SK-N-SH (cell line): ENCODE measurements at regions not wholly inside any gene's neighbourhood (a gene's known extent, or its start where the extent isn't known, plus 50 kb on each side); places are given as distances from the start of the nearest gene placed in this dataset.

Source experiments
- CTCF ChIA-PET: fragments of 300-600, 350-600 bp; formaldehyde crosslinking; extraction: SDS; loops from one replicate; lab custom pipeline; 2021; lab: Yijun Ruan, JAX
- POLR2A ChIA-PET: fragments of 350-600 bp; sonication (Branson Sonifier 250); formaldehyde crosslinking; extraction: SDS; loops from one replicate; lab custom pipeline; 2020; ENCODE audit warnings: antibody characterized with exemption, inconsistent platforms; lab: Yijun Ruan, JAX
- DNase-seq: peaks from one replicate; pipeline ENCODE4 v3.0.0; 2012
- H2AFZ ChIP-seq: fragments of 200-600 bp; sonication (generic); 2 replicates; pipeline ENCODE4 v1.8.1; 2016; ENCODE audit warnings: antibody characterized with exemption, mild to moderate bottlenecking, low read depth
- H3F3A ChIP-seq: fragments of 200-600 bp; sonication (generic); replicated peaks from 2 replicates; pipeline ENCODE3; 2016; ENCODE audit warnings: antibody characterized with exemption, mild to moderate bottlenecking; ENCODE audit not compliant: insufficient read depth
- H3K27ac ChIP-seq, 2 experiments: fragments of 200-500 bp in 1 of 2; fragments of 200-600 bp in 1 of 2; sonication (Bioruptor generic) in 1 of 2; sonication (generic), shearing (Covaris generic) in 1 of 2; 2 replicates each; pipeline versions ENCODE4 v1.5.1 to v1.6.1; 2014 to 2016; ENCODE audit warnings: low read depth in 2 of 2, inconsistent platforms in 1 of 2, low read length in 1 of 2, mild to moderate bottlenecking in 1 of 2, mixed read lengths in 1 of 2
- H3K27me3 ChIP-seq: fragments of 200-600 bp; sonication (generic), shearing (Covaris generic); 2 replicates; pipeline ENCODE4 v1.6.1; 2016; ENCODE audit warnings: mixed run types; ENCODE audit not compliant: insufficient read depth
- H3K36me3 ChIP-seq, 2 experiments: fragments of 200-500 bp in 1 of 2; fragments of 200-600 bp in 1 of 2; sonication (Bioruptor generic) in 1 of 2; sonication (generic) in 1 of 2; replicated peaks in 1 of 2; 2 replicates each; pipeline versions ENCODE3 to v1.5.1; 2014 to 2016; ENCODE audit warnings: low read length in 1 of 2, mild to moderate bottlenecking in 1 of 2; ENCODE audit not compliant: insufficient read depth in 2 of 2, control insufficient read depth in 1 of 2
- H3K4me1 ChIP-seq, 2 experiments: fragments of 200-500 bp in 1 of 2; fragments of 200-600 bp in 1 of 2; sonication (Bioruptor generic) in 1 of 2; sonication (generic), shearing (Covaris generic) in 1 of 2; 2 replicates each; pipeline versions ENCODE4 v1.5.1 to v1.6.1; 2014 to 2016; ENCODE audit warnings: low read depth in 1 of 2, low read length in 1 of 2, mixed run types in 1 of 2; ENCODE audit not compliant: insufficient read depth in 2 of 2, control insufficient read depth in 1 of 2
- H3K4me2 ChIP-seq: fragments of 200-600 bp; sonication (generic), shearing (Covaris generic); 2 replicates; pipeline ENCODE4 v1.6.1; 2017; ENCODE audit warnings: mixed run types
- H3K4me3 ChIP-seq, 2 experiments: fragments of 200-500 bp in 1 of 2; fragments of 200-600 bp in 1 of 2; sonication (Bioruptor generic) in 1 of 2; sonication (generic), shearing (Covaris generic) in 1 of 2; 2 replicates each; pipeline versions ENCODE4 v1.5.1 to v1.8.1; 2014 to 2016; ENCODE audit warnings: low read depth in 2 of 2, inconsistent platforms in 1 of 2, low read length in 1 of 2, mild to moderate bottlenecking in 1 of 2, mixed read lengths in 1 of 2, moderate library complexity in 1 of 2
- H3K79me2 ChIP-seq: fragments of 200-600 bp; sonication (generic); 2 replicates; pipeline ENCODE4 v1.8.1; 2017; ENCODE audit warnings: mild to moderate bottlenecking; ENCODE audit not compliant: insufficient read depth
- H3K9ac ChIP-seq: fragments of 200-600 bp; sonication (generic); 2 replicates; pipeline ENCODE4 v1.6.1; 2017; ENCODE audit warnings: mixed run types
- H3K9me2 ChIP-seq: fragments of 200-600 bp; sonication (generic); 2 replicates; pipeline ENCODE4 v1.6.1; 2017; ENCODE audit warnings: mixed run types
- H3K9me3 ChIP-seq: fragments of 200-600 bp; sonication (generic); 2 replicates; pipeline ENCODE4 v1.6.1; 2017; ENCODE audit warnings: mixed run types, mild to moderate bottlenecking, moderate library complexity
- H4K20me1 ChIP-seq: fragments of 200-600 bp; sonication (generic); 2 replicates; pipeline ENCODE4 v1.6.1; 2017; ENCODE audit warnings: mild to moderate bottlenecking, mixed run types; ENCODE audit not compliant: insufficient read depth
- CHD2 ChIP-seq: fragments of 150-350 bp; IDR thresholded peaks from 2 replicates; pipeline ENCODE4 v1.6.1; 2018; ENCODE audit warnings: low read length; ENCODE audit not compliant: partially characterized antibody
- EZH2phosphoT487 ChIP-seq: fragments of 200-600 bp; sonication (generic); IDR thresholded peaks from 2 replicates; pipeline ENCODE4 v1.6.1; 2017; ENCODE audit warnings: low read depth, mixed run types, mild to moderate bottlenecking, antibody characterized with exemption, moderate library complexity, borderline replicate concordance
- FOSL2 ChIP-seq: IDR thresholded peaks from 2 replicates; pipeline ENCODE4 v1.4.0; 2012; ENCODE audit warnings: low read depth, mild to moderate bottlenecking, moderate library complexity, borderline replicate concordance
- FOXJ3 ChIP-seq: sonication (generic); formaldehyde crosslinking; IDR thresholded peaks from 2 replicates; pipeline ENCODE4 v1.5.1; 2020; ENCODE audit warnings: mild to moderate bottlenecking, missing genetic modification reagents
- FOXM1 ChIP-seq: IDR thresholded peaks from 2 replicates; pipeline ENCODE4 v1.4.0; 2012; ENCODE audit warnings: low read depth, mild to moderate bottlenecking
- GATA2 ChIP-seq: sonication (generic); formaldehyde crosslinking; IDR thresholded peaks from 2 replicates; pipeline ENCODE4 v1.5.0; 2020; ENCODE audit warnings: mild to moderate bottlenecking, missing genetic modification reagents
- JUND ChIP-seq: IDR thresholded peaks from 2 replicates; pipeline ENCODE4 v1.4.0; 2012
- MAX ChIP-seq: IDR thresholded peaks from 2 replicates; pipeline ENCODE4 v1.4.0; 2012; ENCODE audit warnings: low read depth
- MEF2A ChIP-seq: IDR thresholded peaks from 2 replicates; pipeline ENCODE4 v1.4.0; 2012; ENCODE audit warnings: low read depth, borderline replicate concordance
- RAD21 ChIP-seq: IDR thresholded peaks from 2 replicates; pipeline ENCODE4 v1.6.1; 2012; ENCODE audit warnings: mild to moderate bottlenecking, low read length
- REST ChIP-seq: IDR thresholded peaks from 2 replicates; pipeline ENCODE4 v1.6.1; 2012; ENCODE audit warnings: mild to moderate bottlenecking, low read depth, low read length, moderate library complexity
- RXRA ChIP-seq: IDR thresholded peaks from 2 replicates; pipeline ENCODE4 v1.4.0; 2012; ENCODE audit warnings: low read depth, mild to moderate bottlenecking, borderline replicate concordance
- TEAD4 ChIP-seq: IDR thresholded peaks from 2 replicates; pipeline ENCODE4 v1.4.0; 2012; ENCODE audit warnings: mild to moderate bottlenecking, borderline replicate concordance; ENCODE audit not compliant: insufficient read depth
- USF1 ChIP-seq: IDR thresholded peaks from 2 replicates; pipeline ENCODE4 v1.4.0; 2012; ENCODE audit warnings: low read depth, borderline replicate concordance
- YY1 ChIP-seq: IDR thresholded peaks from 2 replicates; pipeline ENCODE4 v1.4.0; 2012; ENCODE audit warnings: low read depth, mild to moderate bottlenecking
- ZBTB33 ChIP-seq: IDR thresholded peaks from 2 replicates; pipeline ENCODE4 v1.4.0; 2012; ENCODE audit warnings: low read depth, borderline replicate concordance
- WGBS: methylation state at CpG from one replicate; pipeline ENCODE4 v1.1.6; 2017; ENCODE audit warnings: low lambda C conversion rate; 5-methylcytosine and 5-hydroxymethylcytosine counted together

GRCh38 chr13:44088411-44088810 is 208.7 kb downstream of the LACC1 start (continued):
- no peak for TF ChIP-seq REST
- no peak for TF ChIP-seq FOSL2

GRCh38 chr13:44088991-44089413 is 209.3 kb downstream of the LACC1 start:
- TF ChIP-seq REST, result no peak
- TF ChIP-seq FOXM1, result no peak
- TF ChIP-seq JUND, result no peak
- TF ChIP-seq RXRA, result no peak
- no peak for TF ChIP-seq MEF2A
- TF ChIP-seq USF1, result no peak
- no peak for TF ChIP-seq YY1
- TF ChIP-seq ZBTB33, result no peak
- no peak for TF ChIP-seq RAD21
- no peak for TF ChIP-seq TEAD4
- TF ChIP-seq CHD2, result no peak
- TF ChIP-seq EZH2phosphoT487, result no peak
- TF ChIP-seq FOXJ3 (CRISPR knock-in tag), result no peak
- TF ChIP-seq GATA2 (CRISPR knock-in tag), result no peak
- TF ChIP-seq MAX, result no peak
- no peak overlapping the region for H3K4me2 ChIP-seq
- no peak overlapping the region for H3K4me3 ChIP-seq
- H3K9me2 ChIP-seq, result no peaks in the 10 kb centered on the region
- no peaks in the 10 kb centered on the region for H3K36me3 ChIP-seq
- H3K4me1 ChIP-seq, result no peaks in the 10 kb centered on the region
- H4K20me1 ChIP-seq, result no peaks in the 10 kb centered on the region
- no peaks in the 10 kb centered on the region for H3K9me3 ChIP-seq
- H3F3A ChIP-seq, result no peaks in the 10 kb centered on the region
- H3K27ac ChIP-seq, result no peak overlapping the region
- no peaks in the 10 kb centered on the region for H3K79me2 ChIP-seq
- DNase-seq, result no peak
- no peaks in the 10 kb centered on the region for H3K27me3 ChIP-seq
- H3K9ac ChIP-seq, result no peak overlapping the region
- ChIA-PET POLR2A (no interaction called here), CTCF (no interaction called here)
- H2AFZ ChIP-seq, result no peak overlapping the region
- 85% methylated on average over 4 of the region's 4 CpGs for whole genome bisulfite sequencing
